Fibroblast of lung (primary cell): ENCODE measurements at regions not wholly inside any gene's neighbourhood (a gene's known extent, or its start where the extent isn't known, plus 50 kb on each side); places are given as distances from the start of the nearest gene placed in this dataset.

Source experiments
- EZH2 ChIP-seq: IDR thresholded peaks from 2 replicates; pipeline ENCODE4 v1.5.1; 2012; ENCODE audit warnings: low read length, control low read depth, mild to moderate bottlenecking; ENCODE audit errors: missing control alignments
- TF ChIP-seq, protein P1 (sequence below), 2 donors: IDR thresholded peaks in 1 of 2; conservative IDR thresholded peaks in 1 of 2; 1 replicate in 1 of 2; 2 replicates in 1 of 2; pipeline ENCODE4 v1.5.1; 2011 to 2012; ENCODE audit warnings: low read length in 2 of 2, control low read depth in 1 of 2, inconsistent platforms in 1 of 2, low read depth in 1 of 2, mild to moderate bottlenecking in 1 of 2

DNA sequence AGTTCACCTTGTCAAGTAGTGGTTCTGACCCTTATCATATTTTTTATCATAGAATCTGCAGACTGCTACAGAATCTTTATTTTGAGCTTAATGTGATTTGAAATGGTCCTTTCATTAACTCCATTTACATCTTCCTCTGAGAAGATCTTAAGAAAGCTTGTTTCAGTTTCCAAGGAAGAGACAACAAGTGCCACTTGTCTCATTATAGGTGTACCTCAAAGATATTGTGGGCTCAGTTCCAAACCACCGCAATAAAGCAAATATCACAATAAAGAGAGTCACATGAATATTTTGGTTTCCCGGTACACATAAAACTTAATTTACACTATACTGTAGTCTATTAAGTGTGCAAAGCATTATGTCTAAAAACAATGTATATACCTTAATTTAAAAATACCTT, 66.4 kb upstream of the ATXN1 start:
- TF ChIP-seq, protein P1, sequence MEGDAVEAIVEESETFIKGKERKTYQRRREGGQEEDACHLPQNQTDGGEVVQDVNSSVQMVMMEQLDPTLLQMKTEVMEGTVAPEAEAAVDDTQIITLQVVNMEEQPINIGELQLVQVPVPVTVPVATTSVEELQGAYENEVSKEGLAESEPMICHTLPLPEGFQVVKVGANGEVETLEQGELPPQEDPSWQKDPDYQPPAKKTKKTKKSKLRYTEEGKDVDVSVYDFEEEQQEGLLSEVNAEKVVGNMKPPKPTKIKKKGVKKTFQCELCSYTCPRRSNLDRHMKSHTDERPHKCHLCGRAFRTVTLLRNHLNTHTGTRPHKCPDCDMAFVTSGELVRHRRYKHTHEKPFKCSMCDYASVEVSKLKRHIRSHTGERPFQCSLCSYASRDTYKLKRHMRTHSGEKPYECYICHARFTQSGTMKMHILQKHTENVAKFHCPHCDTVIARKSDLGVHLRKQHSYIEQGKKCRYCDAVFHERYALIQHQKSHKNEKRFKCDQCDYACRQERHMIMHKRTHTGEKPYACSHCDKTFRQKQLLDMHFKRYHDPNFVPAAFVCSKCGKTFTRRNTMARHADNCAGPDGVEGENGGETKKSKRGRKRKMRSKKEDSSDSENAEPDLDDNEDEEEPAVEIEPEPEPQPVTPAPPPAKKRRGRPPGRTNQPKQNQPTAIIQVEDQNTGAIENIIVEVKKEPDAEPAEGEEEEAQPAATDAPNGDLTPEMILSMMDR (conservative IDR thresholded peaks at IDR 0.05 in 1 of 2, IDR thresholded peaks at IDR 0.05 in 1 of 2; ENCODE audit: low read depth in 1 of 2, low read length in 2 of 2), result no peak
- TF ChIP-seq EZH2, result no peak
